Heart left ventricle (tissue), 13 donors: ENCODE measurements at regions not wholly inside any gene's neighbourhood (a gene's known extent, or its start where the extent isn't known, plus 50 kb on each side); places are given as distances from the start of the nearest gene placed in this dataset.

ENCODE experiments used
- CTCF ChIP-seq, 12 donors: fragments of 200-600 bp; sonication (generic) in 4 of 12; IDR thresholded peaks; one replicate each; pipeline versions ENCODE4 v1.5.0 to v1.8.0; 2018 to 2022; ENCODE audit warnings: antibody characterized with exemption in 12 of 12, mild to moderate bottlenecking in 5 of 12
- POLR2A ChIP-seq, 2 donors: fragments of 450-650 bp; IDR thresholded peaks; one replicate each; pipeline ENCODE4 v1.6.1; 2017; ENCODE audit warnings: antibody characterized with exemption in 2 of 2, mild to moderate bottlenecking in 2 of 2, moderate library complexity in 2 of 2
- donor health status: ischemic (EF 13 %, LVEDD 7.1; RV severe dilation, severe dysfunction).
- donor health status: DM: no; HTN: yes; CAD: no.
- donor health status: DM: no; HTN: no; CAD: no.
- donor health status: ischemic (EF 25% LVEDD 6.9; RV normal size, moderate dysfunction).
- donor health status: ischemic (EF 25% LVEDD 5.7; RV mildly dilated, moderate dysfunction).
- donor health status: ischemic (EF 35%, LVEDD 5.7; RV mildly dilated, moderate dysfunction).
- donor health status: nonischemic (EF 11% LVEDD 7.7; RV severe dilation, severe dysfunction).
- donor health status: DM: yes; HTN: yes; CAD: no.
- donor health status: PGD.
- donor health status: ischemic (EF 29% LVEDD 5.4; RV normal size, mild dysfunction).
- donor health status: nonischemic (EF 23%, LVEDD 6.1; RV moderate dilation, normal function).

- TF ChIP-seq CTCF (IDR thresholded peaks at IDR 0.05) = no peak
- TF ChIP-seq POLR2A (IDR thresholded peaks at IDR 0.05) = no peak
These were observed 462.9 kb downstream of the COG6 start for GRCh38 chr13:40118337-40118736.
